Cardiac muscle cell (in vitro differentiated cells and primary cell): ENCODE measurements at regions not wholly inside any gene's neighbourhood (a gene's known extent, or its start where the extent isn't known, plus 50 kb on each side); places are given as distances from the start of the nearest gene placed in this dataset.

Source experiments
- DNase-seq, 2 donors: peaks; one replicate each; pipeline versions ENCODE4 v3.0.0 to v3.0.0-alpha.2; 2010 to 2017; ENCODE audit warnings: low read depth in 1 of 2, low spot score in 1 of 2
- H3K27ac ChIP-seq: fragments of 200-600 bp; sonication (generic); 2 replicates; pipeline ENCODE4 v1.5.1; 2016
- H3K27me3 ChIP-seq: fragments of 200-600 bp; sonication (generic); 2 replicates; pipeline ENCODE4 v1.6.0; 2016; ENCODE audit warnings: control low read depth
- H3K36me3 ChIP-seq: fragments of 200-600 bp; sonication (generic); 2 replicates; pipeline ENCODE4 v1.5.1; 2016; ENCODE audit warnings: control low read depth
- H3K4me1 ChIP-seq: fragments of 200-600 bp; sonication (generic); 2 replicates; pipeline ENCODE4 v1.8.1; 2017; ENCODE audit warnings: low read depth, mild to moderate bottlenecking, mixed run types
- H3K4me3 ChIP-seq: fragments of 200-600 bp; sonication (generic); 2 replicates; pipeline ENCODE4 v1.5.1; 2016; ENCODE audit warnings: mild to moderate bottlenecking
- H3K9me3 ChIP-seq: fragments of 200-600 bp; sonication (generic); 2 replicates; pipeline ENCODE4 v1.5.1; 2017; ENCODE audit warnings: low read depth, mild to moderate bottlenecking, control low read depth
- CTCF ChIP-seq: IDR thresholded peaks from 2 replicates; pipeline ENCODE4 v1.5.1; 2012; ENCODE audit warnings: low read depth, mild to moderate bottlenecking, low read length

DNA sequence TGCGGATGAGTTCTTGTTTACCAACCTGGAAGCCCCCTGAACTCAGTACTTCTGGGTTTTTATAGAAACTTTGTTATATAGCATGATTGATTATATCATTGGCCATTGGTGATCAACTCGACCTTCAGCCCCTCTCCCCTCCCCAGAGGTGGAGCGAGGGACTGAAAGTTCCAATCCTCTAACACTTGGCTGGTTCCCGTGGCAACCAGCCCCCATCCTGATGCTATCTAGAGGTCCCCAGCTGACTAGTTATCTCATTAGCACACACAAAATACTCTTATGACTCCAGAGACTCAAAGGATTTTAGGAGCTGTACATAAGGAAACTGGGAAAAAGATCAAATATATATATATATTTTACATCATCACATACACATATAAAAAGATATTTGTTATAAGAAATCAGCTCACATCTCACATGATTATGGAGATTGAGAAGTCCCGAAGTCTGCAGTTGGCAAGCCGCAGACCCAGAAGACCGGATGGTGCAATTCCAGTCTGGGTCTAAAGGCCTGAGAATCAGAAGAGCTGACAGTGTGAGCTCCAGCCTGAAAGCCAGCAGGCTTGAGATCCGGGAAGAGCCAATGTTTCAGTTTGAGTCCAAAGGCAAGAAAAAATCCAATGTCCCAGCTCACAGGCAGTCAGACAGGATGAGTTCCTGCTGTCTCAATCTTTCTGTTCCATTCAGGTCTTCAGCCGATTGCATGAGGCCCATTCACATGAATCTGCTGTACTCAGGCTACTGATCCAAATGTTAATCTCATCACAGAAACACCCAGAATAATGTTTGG, 179.3 kb upstream of the DTNBP1 start:
- H3K36me3 ChIP-seq = no peaks in the 10 kb centered on the region
- H3K9me3 ChIP-seq = no peaks in the 10 kb centered on the region
- DNase-seq = peak in 1 of 2 donors; percentile 10
- peaks cover 31% of the 10 kb centered on the region for H3K4me1 ChIP-seq
- TF ChIP-seq CTCF = no peak
- no peak overlapping the region for H3K27ac ChIP-seq
- H3K4me3 ChIP-seq = no peak overlapping the region
- no peaks in the 10 kb centered on the region for H3K27me3 ChIP-seq

GRCh38 chr6:15839969-15840541, 177.2 kb upstream of the DTNBP1 start:
- Histone ChIP-seq H3K27me3 (no peaks in the 10 kb centered on the region), H3K4me1 (peaks cover 20% of the 10 kb centered on the region), H3K27ac (no peak overlapping the region), H3K36me3 (no peaks in the 10 kb centered on the region), H3K9me3 (no peaks in the 10 kb centered on the region), H3K4me3 (no peak overlapping the region)
- DNase-seq = no peak
- no peak for TF ChIP-seq CTCF

DNA sequence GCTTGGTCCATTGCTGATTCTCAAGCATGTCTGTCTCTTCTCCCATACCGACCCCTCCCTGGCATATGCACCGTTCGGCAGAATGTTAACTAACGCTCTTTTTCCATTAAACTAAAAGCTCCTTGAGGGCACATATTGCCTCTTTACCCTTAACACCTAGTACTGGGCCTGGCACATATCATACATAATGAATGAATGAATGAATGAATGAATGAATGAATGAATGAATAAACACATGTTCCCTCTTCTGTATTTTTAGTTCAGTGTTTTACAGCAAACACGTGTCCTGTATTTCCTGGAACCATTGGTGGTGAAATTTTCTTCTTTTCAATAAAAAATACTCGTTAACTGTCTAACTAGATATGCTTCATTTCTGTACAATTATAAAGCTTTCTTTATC, 174.4 kb upstream of the DTNBP1 start:
- H3K27me3 ChIP-seq = no peaks in the 10 kb centered on the region
- no peak for DNase-seq
- H3K4me3 ChIP-seq = no peak overlapping the region
- no peak overlapping the region for H3K27ac ChIP-seq
- no peaks in the 10 kb centered on the region for H3K9me3 ChIP-seq
- H3K36me3 ChIP-seq = no peaks in the 10 kb centered on the region
- no peak for TF ChIP-seq CTCF
- H3K4me1 ChIP-seq = no peaks in the 10 kb centered on the region

DNA sequence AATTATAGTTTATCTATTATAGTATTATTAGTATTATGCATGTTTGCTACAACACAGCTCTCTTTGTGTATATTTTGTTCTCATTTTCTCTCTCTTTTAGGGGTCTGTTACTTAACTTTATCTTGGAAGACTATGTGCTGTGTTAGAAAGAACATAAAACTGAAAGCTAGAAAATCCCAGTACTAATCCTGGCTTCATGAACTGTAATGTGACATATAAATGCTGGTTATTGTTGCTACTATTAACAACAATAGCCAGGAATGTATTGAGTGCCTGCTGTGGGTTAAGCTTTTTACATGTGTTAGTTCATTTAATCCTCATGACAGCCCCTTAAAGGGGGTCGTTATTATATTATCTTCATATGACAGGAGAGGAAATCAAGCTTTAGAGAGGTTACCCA, 170.0 kb upstream of the DTNBP1 start:
- Histone ChIP-seq H3K36me3 (no peaks in the 10 kb centered on the region), H3K9me3 (no peaks in the 10 kb centered on the region), H3K4me3 (no peak overlapping the region), H3K27me3 (no peaks in the 10 kb centered on the region), H3K27ac (no peak overlapping the region), H3K4me1 (no peaks in the 10 kb centered on the region)
- DNase-seq = no peak
- no peak for TF ChIP-seq CTCF

DNA sequence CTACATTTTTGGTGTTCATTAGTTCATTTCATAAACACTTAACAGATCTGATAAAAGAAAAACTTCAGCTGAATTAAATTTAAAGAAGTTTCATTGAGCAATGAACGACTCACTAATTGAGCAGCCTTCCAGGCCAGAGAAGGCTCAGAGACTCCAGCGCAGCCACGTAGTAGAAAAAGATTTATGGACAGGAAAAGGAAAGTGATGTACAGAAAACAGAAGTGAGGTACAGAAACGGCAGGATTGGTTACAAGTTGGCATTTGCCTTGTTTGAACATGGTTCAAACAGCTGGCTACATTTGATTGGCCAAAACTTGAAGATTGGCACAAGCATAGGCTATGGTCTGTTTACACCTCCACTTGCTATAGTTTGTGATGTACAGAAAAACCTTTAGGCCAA, 166.3 kb upstream of the DTNBP1 start:
- no peak for DNase-seq
- H3K27ac ChIP-seq = no peak overlapping the region
- TF ChIP-seq CTCF = no peak
- no peaks in the 10 kb centered on the region for H3K27me3 ChIP-seq
- H3K9me3 ChIP-seq = no peaks in the 10 kb centered on the region
- no peak overlapping the region for H3K4me3 ChIP-seq
- H3K4me1 ChIP-seq = peaks cover 3% of the 10 kb centered on the region
- no peaks in the 10 kb centered on the region for H3K36me3 ChIP-seq
